ENCODE measurements at regions not wholly inside any gene's neighbourhood (a gene's known extent, or its start where the extent isn't known, plus 50 kb on each side); places are given as distances from the start of the nearest gene placed in this dataset.
"Not testable (repeated sequence)": the region's sequence is repeated elsewhere in the genome, so short reads cannot be mapped to it uniquely, and the experiment has no call there.

DNA sequence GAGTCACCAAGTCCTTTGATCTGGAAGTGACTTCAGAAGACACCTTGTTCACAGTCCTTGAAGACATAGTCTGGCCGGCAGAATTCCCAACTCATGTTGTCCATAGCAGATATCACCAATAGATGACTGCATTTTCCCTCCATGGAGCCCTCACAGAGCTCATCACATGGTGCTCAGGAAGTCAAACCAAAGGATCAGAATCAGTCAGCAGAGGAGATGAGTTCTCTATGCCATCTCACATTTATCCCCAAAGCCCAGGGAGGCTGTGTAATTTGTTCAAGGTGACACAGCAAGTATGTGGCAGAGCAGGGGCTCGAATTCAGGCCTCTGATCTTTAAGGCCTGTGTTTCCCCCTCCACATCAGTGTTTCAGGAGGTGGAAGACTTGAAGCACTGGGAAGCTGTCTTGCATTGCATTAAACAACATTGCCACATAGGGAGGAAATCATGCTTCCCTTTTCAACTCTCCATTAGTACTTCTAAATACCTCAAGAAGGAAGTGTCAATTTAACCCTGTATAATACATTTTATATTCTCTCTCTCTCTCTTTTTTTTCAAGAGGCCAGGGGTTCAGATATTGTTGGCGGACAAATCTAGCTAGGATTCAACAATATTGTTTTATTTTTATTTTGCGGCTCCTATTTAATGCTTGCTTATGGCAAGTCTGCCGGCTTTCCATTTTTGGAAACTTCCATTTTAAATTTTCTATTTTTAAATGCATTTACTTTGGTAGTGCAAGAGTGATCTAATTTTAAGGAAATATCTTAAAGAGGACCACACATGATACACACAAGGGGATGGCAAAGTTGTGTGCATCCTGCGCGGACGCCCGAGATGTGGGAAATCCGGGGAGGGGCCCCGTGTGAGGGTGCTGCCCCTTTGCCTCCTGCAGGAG is 61.9 kb downstream of the NPIPB5 start:
- DNase-seq = not testable (repeated sequence)

DNA sequence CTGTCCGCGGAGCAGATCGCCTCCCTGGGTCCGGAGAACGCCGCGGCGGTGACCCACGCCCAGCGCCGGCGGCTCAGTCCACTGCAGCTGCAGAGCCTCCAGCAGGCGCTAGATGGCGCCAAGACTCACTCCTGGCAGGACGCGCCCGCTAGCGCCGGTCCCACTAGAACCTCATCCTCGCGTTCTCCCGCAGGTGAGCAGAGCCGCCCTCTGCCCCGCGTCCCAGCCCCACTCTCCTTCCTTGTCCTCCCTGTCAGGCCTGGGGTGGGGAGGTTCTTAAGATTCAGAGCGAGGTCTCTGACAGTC is 62.5 kb downstream of the NPIPB5 start:
- DNase-seq = not testable (repeated sequence)

DNA sequence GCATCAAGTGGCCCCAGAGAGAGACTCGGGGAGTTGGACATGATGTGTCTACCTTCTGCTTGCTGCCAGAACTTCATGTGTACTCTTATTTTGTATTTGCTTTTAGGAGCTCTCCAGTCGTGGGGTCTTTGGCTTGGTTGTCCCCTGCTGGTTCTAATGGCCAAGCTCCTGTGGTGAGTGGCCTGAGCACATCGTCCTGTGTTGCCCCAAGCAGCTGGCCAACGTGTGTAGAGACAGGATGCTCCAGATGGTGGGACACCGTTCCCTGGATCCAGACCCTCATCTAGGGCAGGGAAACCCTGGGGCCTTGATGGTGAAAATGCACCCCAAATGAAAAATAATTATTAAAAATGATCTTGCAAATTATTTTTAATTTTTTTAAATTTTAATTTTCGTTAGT is 65.8 kb downstream of the NPIPB5 start:
- DNase-seq = not testable (repeated sequence)

DNA sequence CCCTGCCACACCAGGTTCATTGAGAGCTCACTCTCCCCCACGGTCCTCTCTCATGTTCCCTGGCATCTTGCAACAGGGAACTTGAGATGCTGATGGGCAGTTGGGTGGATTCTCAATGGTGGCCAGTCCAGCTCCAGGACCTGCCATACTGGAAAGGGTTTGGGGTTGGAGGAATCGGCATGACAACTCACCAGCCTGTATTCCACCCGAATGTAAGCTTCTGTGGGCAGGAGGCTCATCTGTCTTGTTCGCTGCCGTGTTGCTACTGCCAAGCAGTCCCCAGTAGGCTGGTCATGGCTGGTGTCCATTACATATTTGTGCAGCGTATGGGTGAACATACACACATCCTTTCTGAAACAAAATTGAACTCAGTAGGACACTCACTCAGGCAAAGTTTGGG is 72.5 kb downstream of the NPIPB5 start:
- DNase-seq = not testable (repeated sequence)

DNA sequence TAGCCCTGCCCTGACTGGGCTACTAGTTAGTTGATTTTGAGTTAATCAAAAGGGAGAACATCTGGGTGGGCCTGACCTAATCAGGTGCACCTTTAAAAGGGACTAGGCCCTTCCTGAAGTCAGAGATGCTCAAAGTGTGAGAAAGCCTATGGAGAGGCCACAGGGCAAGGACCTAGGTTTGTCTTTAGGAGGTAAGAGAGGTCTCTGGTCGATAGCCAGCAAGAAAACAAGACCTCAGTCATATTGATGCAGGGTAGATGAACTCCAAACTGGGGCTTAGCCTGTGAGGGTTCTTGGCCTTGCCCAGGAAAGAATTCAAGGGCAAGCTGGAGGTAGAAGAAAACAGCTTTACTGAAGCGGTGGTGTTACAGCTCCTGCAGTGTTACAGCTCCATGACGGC is 73.8 kb downstream of the NPIPB5 start:
- not testable (repeated sequence) for DNase-seq

DNA sequence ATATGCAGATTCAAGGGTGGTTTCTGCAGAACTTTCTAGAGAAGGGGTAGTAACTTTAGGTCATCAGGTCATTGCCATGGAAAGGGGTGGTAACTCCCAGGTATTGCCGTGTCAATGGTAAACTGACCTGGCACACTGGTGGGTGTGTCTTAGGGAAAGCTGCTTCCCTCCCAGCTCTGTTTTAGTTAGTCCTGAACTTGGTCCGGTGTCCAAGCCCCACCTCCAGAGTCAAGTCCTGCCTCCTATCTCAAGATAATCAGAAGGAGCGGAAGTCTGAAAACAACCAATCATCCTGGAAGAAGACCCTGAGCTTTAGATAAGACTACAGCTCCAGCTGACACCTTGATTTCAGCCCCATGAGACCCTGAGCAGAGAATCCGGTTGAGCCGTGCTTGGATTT is 74.2 kb downstream of the NPIPB5 start:
- DNase-seq = not testable (repeated sequence)

DNA sequence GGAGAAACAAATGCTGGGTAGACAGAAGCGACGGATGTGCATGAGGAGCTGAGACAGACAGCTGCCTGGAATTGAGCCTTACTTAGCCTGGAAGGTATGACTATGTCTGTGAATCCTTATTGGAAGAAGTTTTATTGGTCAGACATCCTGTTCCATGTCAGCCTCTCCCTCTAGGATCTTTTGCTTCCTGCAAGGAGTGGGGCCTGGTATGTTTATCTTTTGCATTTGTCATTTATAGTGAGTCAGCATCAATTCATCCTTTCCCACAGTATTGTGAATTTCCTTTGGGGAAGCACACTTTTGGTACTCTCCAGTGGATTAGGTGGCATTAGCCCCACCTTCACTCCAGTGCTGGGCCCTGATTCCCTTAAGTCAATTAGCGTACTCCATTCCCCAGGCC is 74.7 kb downstream of the NPIPB5 start:
- DNase-seq = not testable (repeated sequence)

DNA sequence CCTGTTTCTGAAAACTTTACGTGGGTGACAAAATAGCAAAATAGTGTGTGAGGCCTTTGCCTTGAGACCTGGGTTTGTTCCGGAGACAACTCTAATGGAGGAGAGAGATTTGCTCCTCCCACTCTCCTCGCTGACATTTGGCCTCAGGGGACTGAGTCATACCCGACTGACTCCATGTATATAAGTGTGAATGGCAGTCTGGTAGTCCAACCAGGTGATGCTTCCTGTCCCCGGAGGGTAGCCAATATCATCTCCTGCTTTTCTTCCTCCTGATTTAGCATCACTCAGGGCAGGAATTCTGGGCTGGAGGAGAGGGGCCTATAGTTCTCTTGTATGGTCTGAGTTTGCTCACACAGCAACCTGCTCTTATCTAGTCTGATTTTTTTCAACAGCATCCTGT is 76.0 kb downstream of the NPIPB5 start:
- DNase-seq = not testable (repeated sequence)

DNA sequence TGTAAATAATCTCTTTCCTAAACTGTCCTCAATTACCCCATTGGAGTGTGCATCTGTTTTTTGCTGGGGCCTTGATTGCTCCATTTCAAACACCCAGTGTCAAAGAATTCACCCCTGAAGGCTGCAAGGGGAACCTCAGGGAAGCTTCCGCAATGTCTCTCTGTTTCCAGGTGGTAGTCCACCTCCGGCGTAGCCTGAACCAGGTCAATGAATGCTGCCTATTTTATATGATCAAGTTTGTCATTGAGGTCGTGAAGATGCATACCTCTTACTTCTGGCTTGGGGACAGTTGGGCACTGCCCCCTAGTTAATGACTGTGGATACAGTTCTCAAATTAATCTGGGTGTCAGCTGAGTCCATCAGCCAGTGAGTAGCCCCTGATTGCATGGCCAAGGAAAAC is 79.1 kb downstream of the NPIPB5 start:
- DNase-seq = not testable (repeated sequence)

DNA sequence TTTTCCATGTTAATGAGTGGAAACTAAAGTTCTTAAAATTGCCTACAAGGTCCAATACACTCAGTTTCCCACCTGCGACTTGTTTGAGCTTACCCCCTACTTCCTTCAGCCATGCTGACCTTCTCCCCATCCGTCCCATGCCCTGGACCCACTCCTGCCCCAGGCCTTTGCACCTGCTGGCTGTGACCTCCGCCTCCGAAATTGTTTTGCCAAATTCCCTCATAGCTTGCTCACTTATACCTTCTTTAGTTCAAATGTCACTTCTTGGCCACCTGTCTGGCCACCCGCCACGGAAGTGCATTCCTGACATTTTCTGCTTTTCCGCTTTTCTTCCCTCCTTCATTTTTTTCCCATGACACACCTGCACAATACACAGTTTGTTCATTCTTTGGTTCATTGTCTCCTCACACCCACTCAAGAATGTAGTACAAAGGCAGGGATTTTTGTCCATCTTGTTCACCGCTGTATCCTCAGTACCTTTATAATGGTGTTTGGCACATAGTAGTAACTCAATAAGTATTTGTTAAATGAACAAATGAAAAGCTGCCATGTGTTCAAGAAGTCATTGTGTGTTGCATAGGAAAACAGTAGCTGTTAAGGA is 85.9 kb downstream of the NPIPB5 start:
- DNase-seq = not testable (repeated sequence)

DNA sequence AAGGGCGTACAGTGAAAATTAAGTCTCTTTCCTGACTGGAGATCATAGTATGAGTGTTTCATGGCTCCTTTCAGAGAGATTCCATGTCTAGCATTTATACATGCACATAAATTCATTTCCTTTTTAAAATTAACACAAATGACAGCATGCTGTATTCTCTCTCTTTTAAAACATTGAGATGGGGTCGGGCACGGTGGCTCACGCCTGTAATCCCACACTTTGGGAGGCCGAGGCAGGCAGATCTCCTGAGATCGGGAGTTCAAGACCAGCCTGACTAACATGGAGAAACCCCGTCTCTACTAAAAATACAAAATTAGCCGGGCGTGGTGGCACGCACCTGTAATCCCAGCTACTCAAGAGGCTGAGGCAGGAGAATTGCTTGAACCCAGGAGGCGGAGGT is 93.1 kb downstream of the NPIPB5 start:
- DNase-seq = not testable (repeated sequence)

DNA sequence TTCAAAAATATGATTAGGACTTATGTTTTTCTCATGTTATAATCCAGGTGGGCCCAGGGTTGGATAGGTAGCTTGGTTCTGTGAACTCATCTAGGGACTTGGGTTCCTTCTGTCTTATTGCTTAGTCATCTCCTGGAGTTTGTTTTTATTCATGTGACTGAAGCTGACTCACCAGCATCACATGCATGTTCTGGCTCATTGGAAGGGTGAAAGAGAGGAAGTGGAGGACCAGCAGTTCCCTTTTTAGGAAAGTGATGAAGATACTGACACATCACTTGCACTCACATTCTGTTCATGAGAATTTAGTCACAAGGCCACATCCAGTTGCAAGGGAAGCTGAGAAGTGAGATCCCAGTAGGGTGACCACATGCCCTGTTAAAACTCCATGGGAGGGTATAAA is 95.9 kb downstream of the NPIPB5 start:
- DNase-seq = not testable (repeated sequence)

DNA sequence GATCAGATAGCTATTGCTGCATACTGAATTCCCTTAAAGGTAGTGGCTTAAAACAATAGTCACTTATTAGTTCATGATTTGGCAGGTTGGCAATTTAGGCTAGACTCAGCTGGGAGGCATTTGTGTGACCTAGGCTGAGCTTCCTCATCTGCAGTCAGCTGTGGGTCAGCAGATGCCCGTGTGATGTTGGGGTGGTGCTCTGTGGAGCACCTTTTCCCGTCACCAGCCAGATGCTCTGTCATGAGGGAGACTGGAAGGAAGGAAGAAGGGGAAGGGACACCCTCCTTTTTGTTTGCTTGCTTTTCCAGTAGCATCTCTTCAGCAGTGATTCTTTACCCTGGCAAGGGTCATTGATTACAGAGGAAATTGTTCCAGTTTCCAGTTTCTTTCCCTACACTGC is 99.1 kb downstream of the NPIPB5 start:
- not testable (repeated sequence) for DNase-seq

DNA sequence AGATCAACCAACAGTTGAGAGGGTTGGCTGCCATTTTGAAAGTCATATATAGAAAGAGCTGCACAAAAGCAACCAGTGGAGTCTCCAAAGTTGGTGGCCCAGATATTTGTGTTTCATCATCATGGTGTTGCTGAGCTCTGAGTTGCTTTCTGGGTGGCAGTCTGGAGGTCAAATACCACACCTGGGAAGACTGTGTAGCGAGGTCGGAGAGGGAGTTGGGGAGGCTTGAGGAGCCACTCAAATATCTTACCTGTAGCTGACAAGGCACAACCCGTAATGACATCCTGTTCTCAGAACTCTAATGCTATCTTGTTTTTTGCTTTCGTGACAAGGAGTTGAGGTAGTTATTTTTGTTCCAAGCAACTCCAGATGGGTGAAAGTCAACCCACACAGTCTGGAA is 100.4 kb downstream of the NPIPB5 start:
- not testable (repeated sequence) for DNase-seq

DNA sequence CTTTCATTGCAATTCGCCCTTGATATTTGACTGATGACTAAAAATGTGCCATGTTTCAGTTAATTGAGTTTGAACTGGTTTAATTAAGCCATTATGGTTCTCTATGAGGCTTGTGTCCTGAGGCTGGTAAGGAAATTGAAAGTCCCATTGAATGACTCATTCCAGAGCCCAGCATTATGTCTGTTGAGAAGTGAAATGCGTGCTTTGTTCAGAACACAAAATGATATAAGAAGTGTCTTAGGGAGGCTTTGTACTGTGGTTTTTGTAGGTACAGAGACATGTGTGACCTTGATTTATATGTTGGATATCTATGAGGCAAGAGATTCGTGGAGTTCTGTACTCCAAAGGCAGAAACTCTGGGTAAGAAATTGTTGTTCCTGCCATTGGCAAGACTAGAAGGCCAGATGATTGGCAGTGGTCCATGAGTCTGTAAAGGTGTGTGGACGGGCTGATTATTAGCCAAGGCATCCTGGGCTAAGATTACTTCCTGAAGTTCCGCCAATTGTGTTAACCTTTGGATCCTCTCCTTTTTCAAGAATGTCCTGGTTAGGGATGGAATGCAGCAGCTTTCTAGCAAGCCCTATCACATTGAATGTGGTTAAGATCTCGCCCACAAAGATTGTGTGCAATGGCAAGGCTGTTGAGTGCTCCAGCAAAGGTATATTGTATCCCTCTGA is 103.7 kb downstream of the NPIPB5 start:
- no peak for DNase-seq

DNA sequence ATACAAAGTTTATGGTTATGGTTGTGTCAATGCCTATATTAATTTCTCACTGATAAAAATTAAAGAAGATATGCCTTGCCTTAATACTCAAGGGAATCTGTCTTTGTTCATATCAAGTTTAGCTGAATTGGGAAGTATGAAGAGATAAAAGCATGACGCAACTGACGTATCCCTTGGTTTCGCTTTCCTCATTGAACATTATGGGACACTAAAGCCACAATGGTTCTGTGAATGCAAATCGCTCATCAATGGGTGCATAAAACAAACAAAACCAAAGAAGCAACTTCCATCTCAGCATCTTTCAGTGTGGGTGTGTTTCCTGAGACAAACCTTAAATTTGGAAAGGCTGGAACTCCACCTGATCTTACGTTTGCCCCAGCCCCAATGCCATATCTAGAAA is 108.2 kb downstream of the NPIPB5 start:
- DNase-seq = no peak

DNA sequence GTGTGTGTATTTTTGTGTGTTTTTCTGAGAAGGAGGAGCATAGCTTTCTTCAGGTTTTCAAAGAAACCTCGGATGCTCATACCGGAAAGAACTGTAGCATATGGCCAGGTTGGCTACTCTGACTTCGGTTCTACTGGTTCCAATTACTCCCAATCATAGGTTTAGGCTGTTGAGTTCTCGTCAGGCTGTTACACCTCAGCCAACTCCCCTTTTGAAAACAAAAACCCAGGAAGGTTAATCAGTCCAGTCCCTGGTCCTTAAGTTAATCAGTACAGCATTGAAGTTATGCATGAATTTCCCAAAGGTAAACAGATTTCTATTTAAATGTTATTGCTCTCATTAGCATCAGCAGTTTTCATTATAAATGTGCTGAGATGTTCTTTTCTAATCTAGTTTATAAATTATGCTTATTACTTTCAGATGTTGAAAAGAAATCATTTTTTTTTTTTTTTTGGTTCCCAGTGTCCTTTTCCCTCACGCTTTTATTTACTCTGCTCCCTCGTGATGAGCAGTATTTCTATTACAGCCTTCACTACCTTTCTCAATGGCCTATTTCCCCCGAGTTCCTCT is 111.0 kb downstream of the NPIPB5 start:
- DNase-seq = no peak

DNA sequence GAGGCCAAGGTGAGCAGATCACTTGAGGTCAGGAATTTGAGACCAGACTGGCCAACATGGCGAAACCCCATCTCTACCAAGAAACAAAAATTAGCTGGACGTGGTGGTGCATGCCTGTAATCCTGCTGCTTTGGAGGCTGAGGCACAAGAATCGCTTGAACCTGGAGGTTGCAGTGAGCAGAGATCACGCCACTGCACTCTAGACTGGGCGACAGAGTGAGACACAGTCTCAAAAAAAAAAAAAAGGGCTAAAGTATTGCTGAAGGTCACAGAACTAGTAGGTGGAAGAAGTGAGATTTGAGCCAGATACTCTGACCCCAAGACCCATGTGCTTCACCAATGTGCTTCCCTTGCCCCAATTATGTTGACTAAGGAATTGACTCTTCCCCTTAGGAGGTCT is 112.0 kb downstream of the NPIPB5 start:
- no peak for DNase-seq

DNA sequence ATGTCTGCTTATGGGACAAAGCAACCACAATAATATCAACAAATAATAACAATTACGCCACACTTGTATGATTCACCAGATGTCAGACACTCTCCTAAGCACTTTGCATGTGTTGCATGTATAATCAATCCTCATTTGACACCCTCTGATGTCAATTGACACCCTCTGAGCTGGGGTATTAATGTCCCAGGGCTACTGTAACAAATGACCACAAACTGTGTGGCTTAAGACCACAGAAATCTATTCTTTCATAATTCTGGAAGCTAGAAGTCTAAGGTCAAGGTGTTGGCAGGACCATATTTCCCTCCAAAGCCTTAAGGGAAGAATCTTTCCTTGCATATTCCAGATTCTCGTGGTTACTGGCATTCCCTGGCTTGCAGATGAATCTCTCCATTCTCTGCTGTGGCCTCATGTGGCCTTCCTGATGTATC is 112.7 kb downstream of the NPIPB5 start:
- DNase-seq = no peak

DNA sequence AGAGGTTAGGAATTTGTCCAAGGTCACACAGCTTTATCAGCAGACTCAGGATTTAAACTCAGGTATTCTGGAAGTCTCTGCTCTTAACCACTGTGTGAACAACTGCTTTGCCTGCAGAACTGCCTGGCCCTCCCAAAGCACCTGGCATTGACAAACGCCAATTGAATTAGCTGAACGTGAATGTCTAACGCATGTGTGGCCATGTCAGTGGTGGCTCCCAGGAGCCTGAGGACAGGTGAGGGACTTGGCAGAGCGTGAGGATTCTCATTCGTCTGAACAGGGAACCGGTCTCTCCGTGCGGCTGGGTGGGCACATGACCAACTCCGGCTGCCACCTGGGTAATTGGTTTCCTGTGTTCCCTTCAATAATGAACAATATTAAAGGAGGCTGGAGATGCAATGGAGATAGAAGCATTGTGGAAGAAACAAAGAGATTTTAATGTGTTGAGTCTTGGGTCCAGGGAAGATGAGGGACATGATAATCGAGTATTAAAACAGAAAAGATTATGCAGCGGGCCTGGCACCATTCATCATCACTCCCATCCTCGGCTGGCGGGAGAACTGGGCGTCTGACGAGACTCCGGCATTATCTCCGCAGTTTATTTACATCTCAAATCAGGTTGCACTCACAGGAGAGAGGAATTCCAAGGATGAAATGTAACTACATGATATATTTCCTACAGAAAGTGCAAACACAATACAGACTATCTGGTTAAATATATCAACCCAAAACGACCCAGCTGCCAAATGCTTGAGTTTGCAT is 113.5 kb downstream of the NPIPB5 start:
- DNase-seq = peak; percentile 38

DNA sequence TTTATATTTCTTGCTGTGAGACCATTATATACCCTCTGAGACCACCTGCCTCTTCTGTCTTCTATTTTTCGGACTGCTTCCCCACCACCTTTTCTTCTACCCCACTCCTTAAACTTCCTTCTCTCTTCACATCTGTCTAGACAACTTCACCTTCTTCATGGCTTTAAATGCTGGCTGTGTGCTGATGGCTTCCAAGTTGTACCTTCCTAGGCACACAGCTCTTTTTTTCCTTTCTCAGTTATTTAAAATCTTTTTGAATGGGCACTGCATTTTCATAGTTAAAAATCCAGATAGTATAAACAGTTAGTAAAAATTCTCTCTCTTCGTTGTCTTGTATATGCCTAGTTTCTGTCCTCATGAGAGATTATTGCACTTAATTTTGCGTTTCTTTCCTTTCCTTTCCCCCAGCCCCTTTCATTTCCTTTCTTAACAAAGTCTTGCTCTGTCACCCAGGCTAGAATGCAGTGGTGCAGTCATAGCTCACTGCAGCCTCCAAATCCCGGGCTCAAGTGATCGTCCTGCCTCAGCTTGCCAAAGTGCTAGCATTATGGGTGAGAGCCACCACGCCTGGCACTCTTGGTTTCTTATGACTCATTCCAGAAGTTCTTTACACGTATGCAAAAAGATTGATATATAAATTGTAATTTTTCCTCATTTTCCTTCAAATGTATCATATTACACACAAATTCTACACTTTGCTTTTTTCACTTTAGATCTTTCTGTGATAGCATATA is 114.3 kb downstream of the NPIPB5 start:
- DNase-seq = no peak

DNA sequence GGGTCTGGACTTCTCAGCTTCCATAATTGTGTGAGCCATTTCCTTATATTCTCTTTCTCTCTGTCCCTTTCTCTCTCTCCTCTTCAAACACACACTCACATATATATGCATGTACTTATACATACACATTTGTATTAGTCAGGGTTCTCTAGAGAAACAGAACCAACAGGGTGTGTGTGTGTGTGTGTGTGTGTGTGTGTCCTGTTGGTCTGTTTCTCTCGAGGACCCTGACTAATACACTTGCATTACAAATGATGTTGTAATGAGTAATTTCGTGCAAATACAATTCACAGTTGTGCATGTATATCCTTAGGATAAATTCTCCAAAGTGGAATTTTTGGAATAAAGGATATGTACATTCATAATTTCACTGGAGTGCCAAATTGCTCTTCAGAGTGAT is 115.3 kb downstream of the NPIPB5 start:
- no peak for DNase-seq

All from NCI-H69 (cell line).